ENCODE measurements at regions not wholly inside any gene's neighbourhood (a gene's known extent, or its start where the extent isn't known, plus 50 kb on each side); places are given as distances from the start of the nearest gene placed in this dataset.

GRCh38 chr15:61764141-61764540 is 296.1 kb downstream of the VPS13C start:
- Histone ChIP-seq H3K27me3 (no peaks in the 10 kb centered on the region), H3K36me3 (no peaks in the 10 kb centered on the region), H3K27ac (no peak overlapping the region), H3K4me1 (no peaks in the 10 kb centered on the region), H3K9me3 (no peaks in the 10 kb centered on the region), H3K4me3 (no peak overlapping the region)
- DNase-seq (no peak), ATAC-seq (no peak)
- no peak for TF ChIP-seq CTCF (IDR thresholded peaks at IDR 0.05)
- intact Hi-C loops (cut with DNase I): no loop called here

GRCh38 chr15:61762676-61763075 is 297.6 kb downstream of the VPS13C start:
- H3K4me1 ChIP-seq: no peaks in the 10 kb centered on the region
- H3K27me3 ChIP-seq: no peaks in the 10 kb centered on the region
- H3K27ac ChIP-seq: no peak overlapping the region
- no peak overlapping the region for H3K4me3 ChIP-seq
- no peak for TF ChIP-seq CTCF (IDR thresholded peaks at IDR 0.05)
- no peaks in the 10 kb centered on the region for H3K9me3 ChIP-seq
- intact Hi-C loops (cut with DNase I): no loop called here
- no peak for DNase-seq
- no peak for ATAC-seq
- H3K36me3 ChIP-seq: no peaks in the 10 kb centered on the region

GRCh38 chr15:61759639-61760038 is 300.6 kb downstream of the VPS13C start:
- Histone ChIP-seq H3K4me1 (no peaks in the 10 kb centered on the region), H3K27me3 (no peaks in the 10 kb centered on the region), H3K27ac (no peak overlapping the region), H3K9me3 (no peaks in the 10 kb centered on the region), H3K36me3 (no peaks in the 10 kb centered on the region), H3K4me3 (no peak overlapping the region)
- no peak for ATAC-seq
- no peak for TF ChIP-seq CTCF (IDR thresholded peaks at IDR 0.05)
- no peak for DNase-seq
- intact Hi-C loops (cut with DNase I): no loop called here

GRCh38 chr15:61756071-61756820 is 304.0 kb downstream of the VPS13C start:
- no peak for ATAC-seq
- H3K36me3 ChIP-seq: no peaks in the 10 kb centered on the region
- no peak overlapping the region for H3K4me3 ChIP-seq
- intact Hi-C loops (cut with DNase I): no loop called here
- H3K27me3 ChIP-seq: no peaks in the 10 kb centered on the region
- DNase-seq: no peak
- H3K4me1 ChIP-seq: no peaks in the 10 kb centered on the region
- no peaks in the 10 kb centered on the region for H3K9me3 ChIP-seq
- TF ChIP-seq CTCF (IDR thresholded peaks at IDR 0.05): no peak
- H3K27ac ChIP-seq: no peak overlapping the region

GRCh38 chr15:61755467-61755866 is 304.8 kb downstream of the VPS13C start:
- DNase-seq (no peak), ATAC-seq (no peak)
- Histone ChIP-seq H3K27me3 (no peaks in the 10 kb centered on the region), H3K27ac (no peak overlapping the region), H3K4me3 (no peak overlapping the region), H3K4me1 (peaks cover 0 to 3% of the 10 kb centered on the region in 2 donors), H3K9me3 (no peaks in the 10 kb centered on the region), H3K36me3 (no peaks in the 10 kb centered on the region)
- intact Hi-C loops (cut with DNase I): no loop called here
- no peak for TF ChIP-seq CTCF (IDR thresholded peaks at IDR 0.05)

Measured in left lung (tissue), 4 donors.